Activated CD4-positive, alpha-beta T cell treated with anti-CD3 and anti-CD28 coated beads, Interleukin-10, Interleukin-2, amounts not matched to agents 100 ng/mL and 50 ng/mL, durations not matched to agents 16 hours and 8 hours (primary cell): ENCODE measurements at regions not wholly inside any gene's neighbourhood (a gene's known extent, or its start where the extent isn't known, plus 50 kb on each side); places are given as distances from the start of the nearest gene placed in this dataset.
"Not testable (repeated sequence)": the region's sequence is repeated elsewhere in the genome, so short reads cannot be mapped to it uniquely, and the experiment has no call there.

Experiments used
- DNase-seq: peaks from one replicate; pipeline ENCODE4 v3.0.0-alpha.2; 2020

DNA sequence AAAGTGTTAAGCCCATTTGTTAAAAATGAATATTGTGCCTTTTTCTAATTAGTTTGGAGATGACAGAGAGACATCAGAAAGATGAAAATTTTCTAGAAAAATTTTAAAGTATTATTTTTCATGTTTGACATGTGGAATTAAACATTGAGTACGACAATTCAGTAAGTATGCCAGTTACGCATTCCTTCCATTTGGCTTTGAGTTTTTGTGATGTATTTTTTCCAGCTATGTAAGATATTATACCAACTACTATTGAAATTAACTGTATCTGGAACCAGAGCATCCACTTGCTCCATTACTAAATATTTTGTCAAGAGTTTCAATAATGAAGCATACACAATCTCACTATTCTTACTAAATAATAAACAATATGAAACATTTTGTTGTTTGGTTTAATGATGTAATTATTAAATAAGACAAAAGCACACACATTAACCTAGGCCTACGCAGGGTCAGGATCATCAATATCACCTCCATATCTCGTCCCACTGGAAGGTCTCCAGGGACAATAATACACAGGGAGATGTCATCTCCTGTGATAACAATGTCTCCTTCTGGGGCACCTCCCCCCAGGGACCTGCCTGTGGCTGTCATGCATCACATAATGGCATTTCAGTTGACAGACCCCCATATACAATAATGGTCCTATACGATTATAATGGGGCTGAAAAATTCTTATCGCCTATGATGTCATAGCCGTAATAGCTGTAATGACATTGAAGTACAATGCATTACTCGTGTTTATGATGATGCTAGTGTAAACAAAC, 274.1 kb downstream of the REEP3 start:
- no peak for DNase-seq

DNA sequence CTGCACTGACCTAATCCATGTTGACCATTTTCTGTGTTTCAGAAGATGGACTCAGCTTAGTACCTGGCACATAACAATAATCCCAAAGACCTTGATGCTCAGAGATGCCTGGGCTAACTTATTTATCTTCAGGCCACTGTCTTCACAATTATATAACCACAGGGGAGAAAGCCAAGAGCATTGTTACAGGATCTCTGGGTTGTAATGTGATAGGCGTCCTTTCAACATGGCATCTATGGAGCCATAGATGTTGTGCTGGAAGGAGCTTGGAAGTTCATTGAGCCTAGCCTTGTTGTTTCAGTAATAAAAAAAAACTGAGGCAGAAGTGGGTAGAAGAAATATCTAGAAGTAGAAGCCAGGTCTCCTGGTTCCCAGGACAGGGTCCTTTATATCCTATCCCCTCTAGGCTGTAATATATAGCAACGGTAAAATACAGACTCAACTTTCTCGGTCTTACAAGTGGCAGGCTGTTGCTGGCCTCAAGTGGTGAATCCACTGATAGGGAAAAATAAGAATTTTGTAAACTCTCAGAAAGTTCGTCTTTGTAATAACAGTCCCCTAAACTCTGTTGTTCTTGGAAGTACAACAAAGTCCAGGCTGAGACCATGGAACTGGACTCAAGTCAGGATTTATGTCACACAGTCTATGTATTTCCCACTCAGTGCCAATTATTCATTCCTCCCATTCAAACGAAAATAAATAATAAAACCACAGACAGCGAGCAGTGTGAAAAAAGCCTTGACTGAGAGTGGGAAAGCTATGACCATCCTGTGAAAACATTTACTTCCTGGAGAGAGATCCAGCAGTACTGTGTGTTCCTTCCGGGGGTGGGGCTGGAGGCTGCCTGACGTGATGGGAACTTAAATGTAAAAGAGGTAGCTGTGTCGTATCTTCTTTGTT, 277.6 kb downstream of the REEP3 start:
- DNase-seq, result no peak

DNA sequence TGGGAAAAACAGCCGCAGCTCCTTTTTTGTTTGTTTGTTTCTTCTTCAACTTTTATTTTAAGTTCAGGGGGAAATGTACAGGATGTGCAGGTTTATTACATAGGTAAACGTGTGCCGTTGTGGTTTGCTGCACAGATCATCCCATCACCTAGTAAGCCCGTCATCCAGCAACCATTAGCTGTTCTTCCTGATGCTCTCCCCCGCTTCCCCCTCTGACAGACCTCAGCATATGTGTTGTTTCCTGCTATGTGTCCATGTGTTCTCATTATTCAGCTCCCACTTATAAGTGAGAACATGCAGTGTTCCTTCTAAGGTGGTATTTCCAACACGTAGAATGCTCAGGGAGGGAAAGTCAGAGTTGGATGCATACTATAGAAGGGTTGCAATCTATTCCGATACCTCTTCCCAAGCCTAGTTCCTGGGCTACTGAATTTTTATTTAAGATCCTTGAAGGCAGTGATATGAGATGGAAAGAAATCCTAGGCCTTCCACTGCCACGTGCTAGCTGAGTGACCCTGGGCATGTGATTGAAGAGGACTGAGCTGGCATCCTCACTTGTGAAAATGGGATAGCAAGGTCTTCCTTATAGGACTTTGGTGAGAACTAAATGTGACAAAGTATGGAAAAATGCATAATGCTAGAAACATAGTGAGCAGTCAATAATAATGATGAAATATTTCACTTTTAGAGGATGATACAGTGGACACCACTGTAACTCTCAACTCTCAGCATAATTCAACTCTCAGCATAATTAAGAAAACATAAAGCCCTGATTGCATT, 278.5 kb downstream of the REEP3 start:
- no peak for DNase-seq

DNA sequence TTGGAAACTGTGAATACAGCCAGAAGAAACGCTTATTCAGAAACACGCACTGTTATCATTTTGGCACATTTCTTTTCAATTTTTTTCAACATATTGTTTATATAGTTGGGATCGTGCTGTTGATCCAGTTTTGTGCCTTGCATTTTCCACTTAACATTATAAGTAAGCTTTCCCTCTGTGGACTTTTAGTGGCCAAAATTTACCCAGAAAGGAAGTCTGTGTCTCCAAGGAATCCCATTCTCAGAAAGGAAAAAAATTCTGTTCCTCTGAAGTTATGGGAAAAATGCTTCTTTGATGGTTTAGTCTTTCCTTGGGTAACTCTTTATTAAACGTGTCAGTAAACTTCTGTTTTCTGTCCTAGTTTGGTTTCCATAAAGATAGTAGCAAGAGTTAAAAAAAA, 280.0 kb downstream of the REEP3 start:
- no peak for DNase-seq

DNA sequence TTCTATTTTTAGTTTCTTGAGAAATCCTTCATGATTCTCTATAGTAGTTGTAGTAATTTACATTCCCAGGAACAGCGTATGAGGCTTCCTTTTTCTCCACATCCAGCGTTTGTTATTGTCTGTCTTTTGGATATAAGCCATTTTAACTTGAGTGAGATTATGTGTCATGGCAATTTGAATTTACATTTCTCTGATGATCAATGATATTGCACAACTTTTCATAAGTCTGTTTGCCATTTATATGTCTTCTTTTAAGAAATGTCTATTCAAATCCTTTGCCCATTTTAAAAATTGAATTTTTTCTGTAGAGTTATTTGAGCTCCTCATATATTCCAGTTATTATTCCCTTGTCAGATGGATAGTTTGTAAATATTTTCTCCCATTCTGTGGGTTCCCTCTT, 285.1 kb downstream of the REEP3 start:
- DNase-seq, result no peak

DNA sequence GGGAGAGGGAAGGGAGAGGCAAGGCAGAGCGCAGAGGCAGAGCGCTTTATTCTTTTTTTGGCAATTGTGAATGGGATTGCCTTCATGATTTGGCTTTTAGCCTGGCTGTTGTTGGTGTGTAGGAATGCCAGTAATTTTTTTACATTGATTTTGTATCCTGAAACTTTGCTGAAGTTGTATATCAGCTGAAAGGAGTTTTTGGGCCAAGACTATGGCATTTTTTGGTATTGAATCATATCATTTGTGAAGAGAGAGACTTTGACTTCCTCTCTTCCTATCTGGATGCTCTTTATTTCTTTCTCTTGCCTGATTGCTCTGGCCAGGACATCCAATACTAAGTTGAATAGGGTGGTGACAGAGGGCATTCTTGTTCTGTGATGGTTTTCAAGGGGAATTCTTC, 291.3 kb downstream of the REEP3 start:
- DNase-seq, result no peak

DNA sequence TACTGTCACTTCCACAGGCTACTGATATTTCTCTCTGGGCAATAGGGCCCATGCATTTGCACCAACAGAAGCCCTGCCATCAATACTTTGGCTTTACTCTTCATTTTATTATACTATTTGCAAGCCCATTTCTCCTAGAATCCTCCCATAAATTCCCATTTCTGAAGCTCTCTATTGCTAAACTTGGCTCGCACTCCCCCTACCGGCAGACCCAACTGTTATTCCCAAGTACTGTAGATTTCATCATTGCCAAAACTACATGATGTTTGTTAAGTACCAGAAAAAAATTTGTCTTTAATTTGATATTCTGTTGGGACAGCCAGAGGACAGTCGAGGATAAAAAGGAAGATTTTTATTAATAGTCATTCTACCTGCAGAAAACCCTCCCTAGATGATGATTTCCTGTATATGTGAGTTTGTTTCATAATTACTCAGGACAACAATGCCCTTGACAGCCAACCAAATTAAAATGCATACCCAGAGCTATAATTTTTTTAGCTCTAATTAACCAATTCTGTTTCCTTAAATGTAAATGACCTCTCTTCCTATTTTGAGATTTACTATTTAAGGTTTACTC, 298.6 kb downstream of the REEP3 start:
- DNase-seq, result peak; percentile 13

DNA sequence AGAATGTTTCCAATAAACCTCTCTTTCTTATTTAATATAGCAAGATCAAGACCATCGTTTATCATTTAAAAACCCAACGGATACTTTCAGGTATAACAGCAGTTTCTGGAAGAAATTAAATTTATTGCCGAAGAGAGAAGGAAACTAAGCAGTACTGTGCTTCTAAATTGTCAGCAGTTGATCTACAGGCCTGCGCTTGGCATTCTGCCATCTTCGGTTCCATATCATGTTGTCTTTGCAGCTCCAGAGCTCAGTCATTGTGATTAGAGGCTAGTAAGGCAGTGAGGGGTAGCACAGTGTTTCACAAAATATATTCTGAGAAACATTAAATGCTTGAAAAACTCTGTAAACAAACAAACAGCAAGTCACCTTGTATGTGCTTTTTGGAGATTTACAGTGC, 301.3 kb downstream of the REEP3 start:
- DNase-seq, result no peak

DNA sequence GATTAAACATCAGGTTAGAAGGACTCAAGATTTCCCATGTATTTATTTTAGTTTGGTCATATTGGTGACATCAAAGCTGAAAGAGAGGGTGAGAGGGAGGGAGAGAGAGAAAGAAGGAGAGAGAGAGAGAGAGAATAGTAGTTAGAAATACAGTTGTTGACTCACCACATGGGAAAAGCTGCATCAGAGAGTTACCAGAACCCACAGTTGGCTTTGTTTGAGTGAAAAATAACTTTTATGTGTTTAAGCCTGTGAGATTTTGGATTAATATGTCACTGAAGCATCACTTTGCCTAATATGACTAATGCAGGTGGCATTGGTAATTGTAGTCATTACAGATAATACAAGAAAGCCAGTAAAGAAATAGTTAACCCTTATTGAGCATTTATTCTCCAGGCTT, 303.9 kb downstream of the REEP3 start:
- DNase-seq, result no peak

DNA sequence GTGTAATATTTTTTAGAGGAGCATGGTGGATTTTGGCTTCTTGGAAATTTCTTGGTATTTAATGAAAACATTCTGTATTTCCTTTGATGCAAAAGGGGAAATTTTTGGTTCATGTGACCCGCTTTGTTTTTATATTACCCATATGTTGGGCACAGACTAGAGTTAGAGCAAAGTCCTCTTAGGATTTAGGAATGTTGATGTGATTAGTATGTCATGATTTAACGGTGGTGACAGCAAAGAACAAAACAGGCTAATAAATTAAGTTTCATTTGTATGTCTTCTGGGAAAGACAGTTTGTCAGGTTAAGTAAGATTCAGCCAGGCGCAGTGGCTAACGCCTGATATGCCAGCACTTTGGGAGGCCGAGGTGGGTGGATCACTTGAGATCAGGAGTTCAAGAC, 304.6 kb downstream of the REEP3 start:
- DNase-seq, result no peak

DNA sequence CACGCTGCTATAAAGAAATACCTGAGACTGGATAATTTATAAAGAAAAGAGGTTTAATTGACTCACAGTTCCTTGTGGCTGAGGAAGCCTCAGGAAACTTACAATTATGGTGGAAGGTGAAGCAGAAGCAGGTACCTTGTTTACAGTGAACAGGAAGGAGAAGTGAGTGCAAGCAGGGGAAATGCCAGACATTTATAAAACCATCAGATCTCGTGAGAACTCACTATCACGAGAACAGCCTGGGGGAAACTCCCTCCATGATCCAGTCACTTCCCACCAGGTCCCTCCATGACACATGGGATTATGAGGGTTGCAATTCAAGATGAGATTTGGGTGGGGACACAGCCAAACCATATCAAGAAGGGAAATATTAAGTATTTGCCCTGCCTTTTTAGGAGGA, 305.8 kb downstream of the REEP3 start:
- DNase-seq, result not testable (repeated sequence)

DNA sequence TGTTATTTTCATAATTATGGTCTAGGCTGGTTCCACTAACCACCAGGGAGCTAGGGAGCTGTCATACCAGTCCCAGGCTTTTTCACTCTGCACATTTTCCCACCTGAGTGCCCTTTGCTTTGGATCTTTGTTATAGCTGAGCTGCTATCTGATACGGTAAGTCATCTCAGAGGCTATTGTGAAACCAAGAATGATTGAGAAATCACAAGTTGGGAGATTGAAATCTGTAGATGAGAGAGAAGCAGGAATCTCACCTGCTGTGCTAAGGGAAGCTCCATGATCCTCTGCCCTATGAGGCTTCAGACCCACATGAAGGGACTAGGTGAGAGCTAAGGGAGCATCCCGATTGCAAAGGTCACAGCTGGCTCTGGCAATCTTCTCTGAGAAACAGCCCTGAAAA, 307.8 kb downstream of the REEP3 start:
- no peak for DNase-seq

DNA sequence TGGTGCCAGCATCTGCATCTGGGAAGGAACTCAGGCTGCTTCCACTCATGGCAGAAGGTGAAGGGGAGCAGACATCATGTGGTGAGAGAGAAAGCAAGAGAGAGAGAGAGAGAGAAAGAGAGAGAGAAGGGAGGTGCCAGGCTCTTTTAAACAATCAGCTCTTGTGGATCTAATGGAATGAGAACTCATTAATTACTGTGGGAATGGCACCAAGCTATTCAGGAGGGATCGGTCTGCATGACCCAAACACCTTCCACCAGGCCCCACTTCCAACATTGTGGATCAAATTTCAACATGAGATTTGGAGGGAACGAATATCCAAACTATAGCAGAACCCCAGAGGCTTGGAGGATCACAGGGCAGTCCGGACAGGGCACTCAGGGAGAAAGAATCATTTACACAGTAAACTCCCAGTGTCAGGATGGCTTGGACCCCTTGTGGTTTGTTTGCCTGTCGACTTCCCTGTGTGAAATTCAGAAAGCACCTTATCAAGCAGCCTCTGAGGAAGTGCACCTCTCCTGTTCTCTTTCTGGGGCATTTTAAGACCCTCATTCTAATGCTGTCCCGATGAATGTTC, 308.5 kb downstream of the REEP3 start:
- no peak for DNase-seq

DNA sequence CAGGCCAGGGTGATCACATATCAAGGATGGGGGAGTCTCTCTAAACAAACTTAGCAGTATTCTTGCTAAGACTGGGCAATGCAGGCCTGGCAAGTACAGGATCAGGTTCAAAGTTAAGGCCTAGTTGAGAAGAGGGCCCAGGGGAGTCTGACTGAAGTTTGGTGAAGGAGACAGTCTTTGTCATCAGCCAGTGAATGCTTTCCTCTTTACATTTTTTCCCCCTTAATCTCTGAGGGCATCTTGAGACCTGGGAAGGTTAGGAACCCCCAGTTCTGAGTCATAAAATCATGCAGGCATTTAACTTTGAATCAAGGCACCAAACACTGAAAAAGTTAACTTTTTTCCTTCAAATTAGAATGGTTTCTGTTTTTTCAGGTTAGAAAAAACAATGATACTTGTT, 311.5 kb downstream of the REEP3 start:
- no peak for DNase-seq

DNA sequence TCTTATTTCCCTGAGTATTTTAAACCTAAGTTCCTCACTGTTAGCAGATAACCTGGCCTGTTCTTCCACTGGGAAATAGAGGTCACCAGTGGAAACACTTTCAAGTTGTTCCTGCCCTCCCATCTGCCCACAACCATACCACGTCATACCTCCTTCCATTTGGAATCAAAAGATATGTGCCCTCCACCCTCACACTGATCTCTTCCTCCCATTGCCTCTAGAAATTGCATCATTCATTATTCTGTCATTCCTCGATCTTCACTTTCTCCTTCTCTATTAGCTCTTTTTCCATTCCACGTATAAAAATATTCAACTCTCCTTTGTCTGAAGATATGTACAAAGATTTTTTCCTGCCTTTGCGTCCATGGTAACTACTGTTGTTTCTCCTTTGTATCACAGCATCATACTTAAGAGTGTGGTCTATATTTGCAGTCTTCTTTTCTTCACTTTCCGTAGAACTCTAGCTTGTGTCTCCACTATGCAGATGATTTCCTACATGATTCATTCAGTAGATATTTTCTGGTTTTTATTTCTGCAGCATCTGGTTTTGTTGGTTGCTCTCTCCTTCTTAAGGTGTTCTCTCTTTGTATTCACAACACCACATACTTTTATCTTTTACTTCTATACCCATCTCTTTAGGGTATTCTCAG, 312.3 kb downstream of the REEP3 start:
- DNase-seq, result no peak

DNA sequence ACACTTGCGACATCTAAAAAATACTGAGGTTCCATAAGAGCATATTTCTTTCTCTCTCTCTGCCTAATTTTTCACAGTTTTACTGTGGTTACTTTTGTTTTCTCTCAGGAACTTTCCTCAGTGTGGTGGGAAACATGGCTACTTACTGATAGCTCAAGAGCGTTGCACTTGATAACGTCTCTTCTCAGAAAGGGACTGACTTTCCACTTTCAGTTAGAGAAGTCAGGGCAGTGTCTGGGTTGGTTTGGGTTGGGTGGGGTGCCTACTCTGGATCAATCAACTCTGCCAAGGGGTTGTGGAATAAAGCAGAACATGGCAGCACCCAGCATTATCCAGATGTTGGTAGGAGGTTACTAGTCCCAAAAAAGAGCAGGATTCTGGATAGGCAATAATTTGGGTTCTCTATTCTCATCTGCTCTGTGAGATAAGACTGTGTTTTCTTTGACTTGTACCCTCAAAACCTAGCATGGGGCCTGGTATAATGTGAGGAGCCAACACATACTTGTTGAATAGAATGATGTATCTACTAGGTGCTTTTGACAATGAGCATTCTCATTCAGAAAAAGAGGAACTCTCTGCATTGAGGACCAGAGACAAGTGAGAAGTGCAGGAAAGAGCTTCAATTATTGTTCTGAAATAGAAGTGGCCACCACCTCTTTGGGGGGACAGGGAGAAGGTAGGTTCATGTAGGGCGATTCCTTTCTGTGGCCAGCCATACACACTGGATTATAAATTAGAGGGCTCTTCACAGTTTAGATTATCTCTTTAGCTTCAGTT, 315.7 kb downstream of the REEP3 start:
- no peak for DNase-seq

DNA sequence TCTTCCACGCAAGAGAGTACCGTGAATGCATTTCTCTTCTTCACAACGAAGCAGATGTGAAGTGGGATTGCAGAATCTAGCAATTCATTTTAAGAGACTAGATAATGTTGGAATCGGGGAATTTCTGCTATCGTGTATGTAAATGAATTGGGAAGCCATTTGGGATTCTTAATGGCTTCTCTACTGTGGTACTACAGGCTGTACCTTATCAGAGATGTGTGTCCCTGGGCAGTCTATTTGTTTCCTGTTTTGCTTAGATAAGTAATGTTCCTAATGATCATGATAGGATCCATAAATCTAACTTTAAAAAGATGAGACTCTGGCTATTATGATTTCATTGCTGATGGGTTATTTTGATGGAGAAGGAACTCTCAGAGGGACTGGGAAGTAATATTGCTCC, 320.6 kb downstream of the REEP3 start:
- DNase-seq, result no peak

DNA sequence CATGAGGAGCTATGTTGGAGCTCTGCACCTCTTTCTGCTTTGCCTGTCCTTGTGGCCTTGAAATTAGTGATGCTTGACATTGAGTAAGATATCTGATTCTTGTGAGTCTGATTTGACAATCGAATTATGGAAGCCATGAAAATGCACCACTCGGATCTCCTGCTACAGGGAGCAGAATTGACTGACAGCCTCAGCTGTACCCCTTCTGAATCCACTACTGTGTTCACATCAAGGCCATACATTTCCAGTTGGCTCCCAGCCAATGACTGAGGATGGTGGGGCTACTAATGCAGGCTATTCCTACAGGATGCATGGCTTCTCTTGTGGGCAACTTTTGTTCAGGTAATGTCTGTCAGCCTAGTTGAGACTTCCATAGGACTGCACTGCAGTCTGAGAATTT, 321.9 kb downstream of the REEP3 start:
- no peak for DNase-seq

DNA sequence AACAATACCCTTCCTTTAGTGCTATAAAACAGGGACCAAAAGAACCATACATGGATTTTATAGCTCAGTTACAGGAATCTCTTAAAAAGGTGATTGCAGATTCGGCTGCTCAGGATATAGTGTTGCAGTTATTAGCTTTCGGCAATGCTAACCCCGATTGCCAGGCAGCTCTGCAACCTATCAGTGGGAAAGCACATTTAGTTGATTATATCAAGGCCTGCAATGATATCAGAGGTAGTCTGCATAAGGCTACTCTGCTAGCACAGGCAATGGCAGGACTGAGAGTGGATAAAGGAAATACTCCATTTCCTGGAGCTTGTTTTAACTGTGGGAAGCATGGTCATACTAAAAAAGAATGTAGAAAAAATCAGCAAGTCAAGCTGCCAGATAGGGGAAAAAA, 327.7 kb downstream of the REEP3 start:
- DNase-seq, result not testable (repeated sequence)

DNA sequence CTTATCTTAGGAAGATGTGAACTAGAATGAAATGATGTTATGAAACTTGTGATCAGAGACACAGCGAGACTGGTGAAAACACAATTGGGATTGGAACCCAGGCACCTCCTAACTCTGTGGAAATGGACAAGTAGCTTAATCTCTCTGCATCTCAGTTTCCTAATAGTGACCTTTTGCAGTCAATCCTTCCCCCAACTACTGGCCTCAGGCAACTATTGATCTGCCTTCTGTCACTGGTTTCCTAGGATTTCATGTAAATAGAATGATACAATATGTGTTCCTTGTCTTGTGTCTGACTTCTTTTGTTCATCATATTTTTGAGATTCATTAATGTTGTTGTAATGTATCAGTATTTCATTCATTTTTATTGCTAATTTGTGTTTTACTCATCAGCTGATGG, 341.7 kb downstream of the REEP3 start:
- DNase-seq, result no peak

DNA sequence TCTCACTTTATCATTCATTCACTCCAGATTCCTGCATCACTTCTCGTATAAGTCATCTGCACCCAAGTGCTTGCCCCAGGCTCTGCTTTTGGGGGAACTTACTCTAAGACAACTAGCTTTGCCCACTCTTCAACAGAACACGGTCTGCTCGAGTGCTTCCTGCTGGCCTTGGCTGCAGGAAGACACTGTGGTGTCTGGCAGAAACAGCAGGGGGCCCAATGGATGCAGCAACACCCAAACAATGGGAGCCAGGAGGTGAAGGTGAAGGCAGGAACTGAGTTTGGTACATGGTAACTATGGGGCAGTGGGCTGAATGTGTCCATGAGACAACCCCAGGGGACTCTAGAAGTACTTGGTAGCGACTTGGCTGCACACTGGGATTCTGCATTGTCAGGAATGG, 344.0 kb downstream of the REEP3 start:
- DNase-seq, result no peak
